ENCODE measurements at regions not wholly inside any gene's neighbourhood (a gene's known extent, or its start where the extent isn't known, plus 50 kb on each side); places are given as distances from the start of the nearest gene placed in this dataset.
A peak's percentile ranks its signal among the peaks of the same experiment; 100 is the strongest.

- no peaks in the 10 kb centered on the region for H3K9me3 ChIP-seq
- H3K4me3 ChIP-seq: no peak overlapping the region
- H3K4me1 ChIP-seq: no peaks in the 10 kb centered on the region
- no peaks in the 10 kb centered on the region for H3K36me3 ChIP-seq
- WGBS, 2 donors: 61 to 70% methylated on average over 1 of the region's 1 CpG
- no peak overlapping the region for H3K27ac ChIP-seq
- H3K27me3 ChIP-seq: no peaks in the 10 kb centered on the region
- no peak for TF ChIP-seq CTCF (IDR thresholded peaks at IDR 0.05)
- DNase-seq: no peak
- FAIRE-seq: no peak
- no peak for ATAC-seq
- intact Hi-C loops (cut with DNase I): no loop called here
These were observed 986.5 kb downstream of the ROBO2 start for GRCh38 chr3:78026318-78026828.

- Histone ChIP-seq H3K4me3 (no peak overlapping the region), H3K27me3 (no peaks in the 10 kb centered on the region), H3K27ac (no peak overlapping the region), H3K4me1 (no peaks in the 10 kb centered on the region), H3K36me3 (no peaks in the 10 kb centered on the region), H3K9me3 (no peaks in the 10 kb centered on the region)
- no peak for ATAC-seq
- no peak for FAIRE-seq
- no peak for TF ChIP-seq CTCF (IDR thresholded peaks at IDR 0.05)
- 83 to 87% methylated on average over 37 to 39 of the region's 39 CpGs for WGBS, 2 donors
- intact Hi-C loops (cut with DNase I): no loop called here
- peak in 3 of 6 donors; percentile 19 to 50 (median 46) for DNase-seq
These were observed 989.9 kb downstream of the ROBO2 start for GRCh38 chr3:78029775-78030174.

GRCh38 chr3:78035131-78035641 is 995.3 kb downstream of the ROBO2 start:
- Histone ChIP-seq H3K27me3 (no peaks in the 10 kb centered on the region), H3K36me3 (no peaks in the 10 kb centered on the region), H3K4me1 (no peaks in the 10 kb centered on the region), H3K27ac (no peak overlapping the region), H3K9me3 (no peaks in the 10 kb centered on the region), H3K4me3 (no peak overlapping the region)
- no peak for TF ChIP-seq CTCF (IDR thresholded peaks at IDR 0.05)
- FAIRE-seq: no peak
- DNase-seq: no peak
- intact Hi-C loops (cut with DNase I): no loop called here
- no peak for ATAC-seq
- WGBS, 2 donors: 23 to 26% methylated on average over 7 of the region's 7 CpGs

GRCh38 chr3:78041486-78041885 is 1001.6 kb downstream of the ROBO2 start:
- no peaks in the 10 kb centered on the region for H3K27me3 ChIP-seq
- intact Hi-C loops (cut with DNase I): no loop called here

More at GRCh38 chr3:78041486-78041885, 1001.6 kb downstream of the ROBO2 start:
- Histone ChIP-seq H3K9me3 (no peaks in the 10 kb centered on the region), H3K4me1 (no peaks in the 10 kb centered on the region), H3K4me3 (no peak overlapping the region), H3K27ac (no peak overlapping the region), H3K36me3 (no peaks in the 10 kb centered on the region)
- ATAC-seq (no peak), DNase-seq (no peak), FAIRE-seq (no peak)
- TF ChIP-seq CTCF (IDR thresholded peaks at IDR 0.05): no peak
- WGBS, 2 donors: 60 to 63% methylated on average over 1 of the region's 1 CpG

Data from pancreas (tissue), 10 donors.